RKO (cell line): ENCODE measurements at regions not wholly inside any gene's neighbourhood (a gene's known extent, or its start where the extent isn't known, plus 50 kb on each side); places are given as distances from the start of the nearest gene placed in this dataset.
"Not testable (repeated sequence)": the region's sequence is repeated elsewhere in the genome, so short reads cannot be mapped to it uniquely, and the experiment has no call there.

Source experiments
- DNase-seq: peaks from one replicate; pipeline ENCODE4 v3.0.0-alpha.2; 2016; ENCODE audit warnings: low spot score

DNA sequence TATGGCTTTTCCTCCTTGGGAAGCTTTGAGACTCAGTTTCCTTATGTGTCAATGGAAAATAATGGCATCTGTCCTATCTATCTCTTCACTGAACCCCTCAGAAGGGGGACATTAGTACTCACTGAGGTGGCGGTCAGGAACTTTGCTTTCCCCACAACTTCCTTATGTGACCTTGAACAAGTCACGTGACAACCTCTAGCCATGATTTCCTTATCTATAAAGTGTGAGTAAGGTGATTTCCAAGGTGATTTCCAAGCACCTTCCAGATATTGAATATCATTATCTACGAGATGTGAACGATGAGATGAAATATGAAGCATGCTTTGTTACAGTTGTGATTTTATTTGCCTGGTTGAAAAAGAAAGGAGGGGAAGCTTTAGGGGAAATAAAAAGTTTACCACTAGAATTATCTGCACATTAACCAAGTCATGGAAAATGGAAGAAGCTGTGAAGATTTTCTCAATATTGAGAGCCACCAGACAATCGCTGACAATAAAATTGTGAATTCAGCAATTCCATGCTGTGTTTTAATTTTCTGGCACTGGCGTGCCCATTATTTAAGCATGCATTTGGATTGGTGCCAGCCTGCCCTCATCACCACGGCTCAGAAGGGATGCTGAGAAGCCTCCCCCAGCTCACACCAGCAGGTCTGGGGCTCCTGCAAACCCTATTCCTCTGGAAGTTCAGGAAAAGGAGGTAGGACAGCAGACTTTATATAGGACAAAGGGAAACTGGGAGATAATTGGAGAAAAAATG lies 255.3 kb downstream of the CD83 start:
- no peak for DNase-seq

DNA sequence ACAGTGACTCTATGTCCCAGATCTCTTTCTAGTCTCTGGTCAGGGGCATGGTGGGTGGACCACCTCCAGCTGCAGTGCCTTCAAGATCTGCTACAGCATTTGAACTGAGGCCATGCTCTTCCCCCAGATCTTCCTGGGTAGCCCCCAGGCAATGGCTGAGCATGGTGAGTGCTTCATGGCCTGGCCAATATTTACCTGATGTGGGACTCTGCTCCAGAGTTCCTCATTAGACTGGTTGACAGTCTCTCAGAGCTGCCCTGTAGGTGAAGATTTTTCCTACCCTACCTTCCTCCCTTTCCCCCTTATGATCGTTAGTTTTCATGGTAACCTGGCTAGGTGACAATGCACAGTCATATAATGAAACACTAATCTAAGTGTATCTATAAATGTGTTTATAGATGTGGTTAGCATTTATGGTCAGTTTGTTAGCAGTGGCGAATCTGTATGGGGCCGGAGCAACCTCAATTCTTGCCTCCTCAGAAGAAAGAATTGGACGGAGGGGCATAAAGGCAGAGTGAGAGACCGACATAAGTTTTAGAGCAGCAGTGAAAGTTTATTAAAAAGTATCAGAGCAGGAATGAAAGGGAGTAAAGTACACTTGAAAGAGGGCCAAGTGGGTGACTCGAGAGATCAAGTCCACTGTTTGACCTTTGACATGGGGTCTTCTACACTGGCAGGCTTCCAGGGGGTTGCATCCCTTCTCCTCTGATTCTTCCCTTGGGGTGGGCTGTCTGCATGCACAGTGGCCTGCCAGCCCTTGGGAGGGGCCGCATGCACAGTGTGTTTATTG lies 256.3 kb downstream of the CD83 start:
- DNase-seq = no peak

DNA sequence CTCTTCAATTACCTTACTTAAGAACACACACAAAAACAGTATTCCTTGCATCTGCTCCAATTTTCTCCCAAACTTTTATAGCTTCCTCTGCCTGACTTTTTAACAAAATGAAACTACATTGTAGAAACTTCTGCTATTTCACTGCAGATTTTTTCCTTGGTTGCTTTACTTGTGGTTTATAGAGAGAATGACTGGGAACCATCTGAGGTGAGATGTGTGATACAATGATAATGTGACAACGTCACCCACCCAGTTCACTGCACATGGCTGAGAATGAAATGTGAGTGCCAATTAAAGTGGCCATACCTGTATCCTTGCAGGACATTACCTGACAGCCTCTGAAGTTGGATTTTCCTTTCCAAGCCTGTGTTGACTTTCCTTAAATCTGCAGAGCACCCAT lies 258.4 kb downstream of the CD83 start:
- DNase-seq = no peak

DNA sequence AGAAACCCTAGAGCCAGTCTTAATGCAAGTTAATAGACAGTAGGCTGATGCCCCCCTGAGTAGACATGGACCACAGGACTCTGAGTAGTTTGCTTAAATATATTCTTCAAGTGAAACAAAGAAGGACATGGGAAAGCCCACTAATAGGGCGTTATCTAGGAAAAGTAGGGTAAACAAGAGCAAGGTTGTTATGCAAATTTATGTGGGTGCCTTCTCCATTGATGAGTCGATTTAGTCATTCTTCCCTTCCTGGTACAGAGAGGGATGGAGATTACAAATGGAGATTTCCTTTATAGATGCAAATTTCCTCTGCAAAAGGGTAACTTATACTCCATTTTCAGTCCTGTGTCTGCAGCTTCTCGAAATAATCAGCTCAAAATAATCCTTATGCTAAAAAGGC lies 262.0 kb downstream of the CD83 start:
- DNase-seq = no peak

DNA sequence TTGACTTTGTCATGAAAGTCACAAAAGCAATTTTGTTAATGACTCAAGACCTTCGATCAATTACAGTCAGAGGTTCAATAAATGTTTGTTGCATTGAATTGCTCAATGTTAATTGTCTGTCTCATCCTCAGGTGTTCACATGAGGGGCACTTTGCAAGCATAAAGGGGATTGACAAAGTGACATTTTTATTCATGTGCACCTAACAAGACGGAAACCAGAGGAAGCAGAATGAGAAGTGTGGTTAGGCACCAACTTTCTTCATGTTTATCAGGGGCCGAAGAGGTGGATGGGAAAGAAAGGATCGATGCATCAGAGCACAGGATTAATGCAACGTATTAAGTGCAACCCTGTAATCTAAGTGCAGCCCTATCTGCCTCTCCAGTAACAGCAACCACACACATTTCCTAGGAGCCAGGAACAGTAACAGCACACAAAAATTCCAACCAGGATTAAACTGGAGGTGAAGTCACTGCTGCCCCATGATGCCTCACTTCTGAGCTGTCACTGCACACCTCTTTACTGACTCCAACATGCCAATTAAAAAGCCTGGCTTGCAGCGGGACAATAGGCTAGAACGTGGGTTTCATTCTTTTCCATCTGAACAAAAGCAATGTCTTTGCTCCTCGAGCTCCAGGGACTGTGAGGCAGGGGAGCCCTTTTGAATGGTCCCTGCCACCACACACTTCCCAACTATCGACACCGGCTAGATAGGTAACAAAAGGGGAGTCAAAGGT lies 262.7 kb downstream of the CD83 start:
- no peak for DNase-seq

DNA sequence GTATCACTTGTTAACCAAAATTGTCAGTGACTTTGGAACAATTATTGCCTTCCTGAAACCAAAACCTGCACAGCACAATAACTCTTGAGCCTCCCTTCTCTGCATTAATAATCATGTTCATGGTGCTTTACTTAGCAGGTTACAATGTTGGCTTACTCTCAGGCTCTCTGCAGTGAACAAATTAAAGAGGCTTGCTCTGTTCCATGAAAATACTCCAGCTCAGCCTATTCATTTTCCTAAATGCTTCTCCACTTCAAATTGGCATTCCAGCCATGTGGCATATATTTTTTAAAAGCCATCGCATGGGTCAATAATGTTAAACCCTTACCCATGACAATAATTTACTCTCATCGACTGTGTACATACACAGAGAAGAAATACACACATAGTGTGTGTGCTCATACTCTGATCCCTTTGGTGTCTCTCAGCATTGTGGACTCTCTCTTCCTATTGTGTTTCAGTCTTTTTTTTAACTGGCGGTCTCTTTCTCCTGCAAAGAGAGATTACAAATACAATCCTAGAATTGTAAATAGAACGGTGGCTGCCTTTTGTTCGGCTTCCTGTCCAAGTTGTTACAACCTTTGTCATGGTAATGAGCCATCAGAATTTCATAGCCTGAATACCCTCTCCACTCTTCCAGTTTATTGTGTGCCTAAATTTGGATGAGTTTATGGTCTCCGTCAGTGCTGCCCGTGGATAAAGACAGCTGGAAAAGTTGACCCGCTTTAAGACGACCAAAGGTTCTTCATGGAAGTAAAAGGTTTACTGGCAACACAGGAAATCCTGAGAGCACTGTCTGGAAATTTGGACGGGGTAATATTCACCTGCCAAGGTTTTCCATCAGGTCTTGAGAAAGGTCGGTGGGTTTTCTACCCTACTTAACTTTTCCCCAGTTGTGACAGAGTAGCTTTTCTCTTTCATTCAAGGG lies 263.6 kb downstream of the CD83 start:
- no peak for DNase-seq

DNA sequence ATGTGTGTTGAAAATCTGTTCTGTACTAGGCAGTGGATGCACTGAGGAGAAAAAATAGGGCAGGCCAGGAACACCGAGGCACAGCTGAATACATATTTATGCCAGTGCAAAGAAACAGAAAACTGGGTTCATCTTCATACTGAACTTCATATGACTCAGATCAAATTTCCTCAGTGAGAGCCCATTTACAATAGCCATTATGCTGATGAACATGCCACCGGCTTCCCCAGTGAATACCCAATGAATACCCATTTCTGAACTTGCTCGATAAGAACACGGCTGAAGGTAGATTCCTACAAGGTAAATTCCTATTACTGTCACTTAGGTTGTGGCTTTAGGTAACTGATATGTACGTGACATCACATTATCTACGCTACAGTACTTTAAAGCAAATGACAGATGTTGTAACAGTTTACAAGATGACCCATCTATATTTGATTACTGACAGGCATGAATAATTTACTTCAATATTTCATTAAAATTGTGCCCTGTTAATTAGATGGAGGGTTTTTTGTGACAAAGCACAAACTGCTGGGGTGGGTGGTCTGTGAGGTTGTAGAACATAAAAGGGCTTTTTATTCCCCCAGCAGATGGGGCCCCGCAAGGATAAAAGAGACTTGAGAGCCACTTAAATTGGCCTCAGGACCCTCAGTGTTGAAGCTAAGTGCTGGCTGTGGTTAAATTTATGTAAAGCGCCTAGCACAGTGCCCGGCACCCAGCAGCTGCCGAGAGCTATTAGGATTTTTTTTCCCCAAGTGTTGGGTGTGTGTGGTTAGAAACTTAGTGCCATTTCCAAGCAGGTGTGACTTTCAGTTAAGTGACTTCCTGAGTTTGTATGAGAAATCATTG lies 264.5 kb downstream of the CD83 start:
- DNase-seq = no peak

DNA sequence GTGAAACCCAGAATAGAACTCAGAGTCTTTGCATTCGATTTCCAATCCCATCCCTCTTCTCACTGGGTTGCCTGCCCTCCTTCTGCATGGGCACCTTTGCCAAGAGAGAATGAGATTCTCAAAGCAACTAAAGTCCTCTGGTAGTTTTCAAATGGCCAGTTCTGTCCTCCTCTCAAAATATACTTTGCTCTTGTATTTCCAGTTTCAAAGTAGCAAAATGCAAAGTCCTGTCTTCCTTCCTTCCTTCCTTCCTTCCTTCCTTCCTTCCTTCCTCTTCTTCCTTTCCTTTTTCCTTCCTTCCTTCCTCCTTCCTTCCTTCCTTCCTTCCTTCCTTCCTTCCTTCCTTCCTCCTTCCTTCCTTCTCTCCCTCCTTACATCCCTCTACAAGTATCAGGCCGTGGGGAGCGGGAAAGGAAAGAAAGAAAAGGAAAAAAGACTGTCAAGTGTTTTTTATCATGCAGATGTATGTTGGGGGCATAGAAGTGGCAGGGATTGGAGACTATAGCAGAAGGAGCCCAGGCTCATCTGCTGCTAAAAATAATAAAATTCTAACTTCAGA lies 265.2 kb downstream of the CD83 start:
- DNase-seq = no peak

DNA sequence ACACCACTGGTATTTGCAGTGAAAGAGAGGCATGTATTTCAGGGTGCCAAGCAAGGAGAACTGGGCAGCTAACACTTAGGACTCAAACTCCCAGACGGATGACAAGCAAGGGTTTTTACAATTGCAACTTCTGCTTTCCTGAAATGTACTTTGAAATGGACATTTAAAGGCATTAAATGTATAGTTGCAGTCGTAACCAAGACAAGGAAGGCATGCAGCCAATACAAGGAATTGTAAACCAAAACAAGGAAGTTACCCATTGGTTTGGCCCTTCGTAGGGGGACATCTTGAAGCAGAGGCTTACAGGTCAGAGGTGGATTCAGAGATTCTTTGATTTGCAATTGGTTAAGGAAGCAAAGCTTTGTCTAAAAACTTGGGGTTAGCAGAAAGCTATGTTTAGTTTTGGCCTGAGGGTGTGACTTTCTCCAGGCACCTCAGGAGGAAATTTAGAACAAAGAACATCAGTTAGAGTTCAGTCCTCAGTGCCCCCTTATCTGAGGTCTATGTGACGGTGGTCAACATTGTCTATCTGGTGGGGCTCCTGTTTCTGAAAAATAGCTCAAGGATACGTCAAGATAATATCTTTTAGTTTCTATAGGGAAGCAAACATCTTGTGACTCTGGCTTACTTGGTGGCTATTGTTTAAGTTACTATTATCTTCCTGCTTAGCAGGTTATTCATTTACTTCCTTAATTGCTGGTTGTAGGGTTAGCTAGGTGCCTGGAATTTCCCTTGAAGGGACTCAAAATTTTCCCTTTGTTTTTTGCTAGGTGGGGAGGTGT lies 266.0 kb downstream of the CD83 start:
- DNase-seq = no peak

DNA sequence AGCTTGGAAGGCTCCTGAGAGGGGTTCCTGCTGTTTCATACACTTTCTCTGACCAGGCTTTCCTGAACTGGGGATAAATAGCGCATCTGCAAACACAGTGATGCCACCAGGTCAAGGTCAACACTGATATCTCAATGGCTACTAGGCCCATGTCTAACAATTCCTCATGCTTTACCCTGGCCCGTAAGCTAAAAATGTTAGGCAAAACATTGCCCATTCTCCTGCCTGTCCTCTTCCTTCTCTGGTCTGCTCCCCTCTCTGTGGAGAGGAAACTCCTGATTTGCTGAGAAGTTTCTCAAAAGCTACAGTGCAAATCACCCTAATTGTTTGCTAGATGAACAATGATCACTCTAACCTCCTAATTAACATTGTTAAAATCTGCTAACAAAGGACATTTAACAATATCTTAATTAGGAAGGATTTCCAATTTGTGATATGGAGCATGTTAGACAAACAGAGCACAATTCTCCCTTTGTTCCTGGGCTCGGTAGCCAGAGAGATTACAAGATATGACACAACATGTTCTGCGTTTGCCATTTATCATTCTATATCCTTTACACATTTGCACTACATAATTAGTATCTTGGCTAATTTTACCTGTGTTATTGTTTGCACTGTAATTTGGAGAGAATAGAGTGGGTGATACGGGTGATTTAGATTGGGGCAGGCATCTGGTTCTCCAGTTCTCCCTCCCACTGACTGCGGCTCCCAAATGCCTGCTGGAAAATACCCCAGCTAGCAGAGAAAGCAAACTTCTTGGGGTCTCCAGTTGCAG lies 266.8 kb downstream of the CD83 start:
- no peak for DNase-seq

DNA sequence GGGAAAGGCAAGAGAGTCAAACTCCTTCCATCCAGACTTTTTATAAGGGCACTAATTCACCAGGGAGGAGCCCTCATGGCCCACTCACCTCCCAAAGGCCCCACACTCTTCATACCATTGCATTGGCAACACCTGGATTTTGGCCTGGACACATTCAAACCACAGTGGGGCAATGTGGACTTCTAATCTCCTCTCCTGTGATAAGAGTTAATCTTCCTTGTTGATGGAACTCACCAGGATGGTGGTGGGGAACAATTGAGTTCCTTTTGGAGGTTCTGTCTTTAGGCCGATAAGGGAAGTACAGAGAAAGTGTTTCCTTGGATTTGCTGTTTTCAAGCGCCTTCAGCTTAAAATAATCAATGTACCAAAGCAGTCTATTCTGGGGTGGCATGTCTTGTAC lies 268.7 kb downstream of the CD83 start:
- no peak for DNase-seq

DNA sequence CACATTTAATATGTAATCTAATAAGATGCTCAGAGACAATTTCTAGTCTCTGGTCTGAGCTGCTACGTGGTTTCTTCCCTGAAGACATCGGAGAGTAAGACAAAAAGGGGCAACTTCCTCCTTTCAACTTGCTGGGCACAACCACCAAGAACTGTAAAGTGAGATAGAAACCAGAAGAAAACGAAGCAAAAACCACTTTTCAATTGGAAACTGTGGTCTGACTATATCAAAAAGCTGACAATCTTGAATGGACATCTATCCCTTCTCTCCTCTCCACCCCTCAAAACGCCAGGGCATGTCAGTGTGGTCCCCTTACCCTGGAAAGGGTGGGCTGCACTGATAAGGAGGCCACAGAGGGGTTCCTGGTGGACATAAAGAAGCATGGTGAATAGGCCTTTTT lies 269.1 kb downstream of the CD83 start:
- DNase-seq = no peak

DNA sequence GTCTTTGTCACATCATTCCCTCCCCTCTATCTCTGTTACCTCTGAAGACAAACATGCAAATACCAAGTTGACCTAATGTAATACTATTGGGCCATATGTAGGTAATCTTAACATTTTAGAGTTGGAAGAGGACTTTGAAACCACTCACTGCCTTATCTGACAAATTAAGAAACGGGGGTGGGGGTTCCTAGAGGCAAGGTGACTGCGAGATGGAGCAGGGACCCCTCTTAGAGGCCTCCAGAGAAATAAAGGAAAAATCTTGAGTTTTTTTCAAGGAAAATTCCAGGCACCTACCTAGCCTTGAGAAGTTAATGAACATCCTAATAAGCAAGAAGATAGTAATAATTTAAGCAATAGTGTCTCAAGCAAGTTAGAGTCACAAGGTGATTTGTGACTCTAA lies 270.8 kb downstream of the CD83 start:
- DNase-seq = no peak

DNA sequence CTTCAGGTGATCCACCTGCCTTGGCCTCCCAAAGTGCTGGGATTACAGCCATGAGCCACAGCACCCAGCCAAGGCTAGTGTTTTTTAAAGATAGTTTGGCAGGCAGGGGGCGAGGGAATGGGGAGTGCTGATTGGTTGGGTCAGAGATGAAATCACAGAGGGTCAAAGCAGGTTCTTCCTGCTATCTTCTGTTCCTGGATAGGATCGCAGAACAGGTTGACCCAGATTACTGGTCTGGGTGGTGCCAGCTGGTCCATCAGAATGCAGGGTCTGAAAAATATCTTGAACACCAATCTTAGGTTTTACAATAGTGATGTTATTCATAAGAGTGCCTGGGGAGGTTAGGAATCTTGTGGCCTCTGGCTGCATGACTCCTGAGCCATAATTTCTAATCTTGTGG lies 272.2 kb downstream of the CD83 start:
- not testable (repeated sequence) for DNase-seq

DNA sequence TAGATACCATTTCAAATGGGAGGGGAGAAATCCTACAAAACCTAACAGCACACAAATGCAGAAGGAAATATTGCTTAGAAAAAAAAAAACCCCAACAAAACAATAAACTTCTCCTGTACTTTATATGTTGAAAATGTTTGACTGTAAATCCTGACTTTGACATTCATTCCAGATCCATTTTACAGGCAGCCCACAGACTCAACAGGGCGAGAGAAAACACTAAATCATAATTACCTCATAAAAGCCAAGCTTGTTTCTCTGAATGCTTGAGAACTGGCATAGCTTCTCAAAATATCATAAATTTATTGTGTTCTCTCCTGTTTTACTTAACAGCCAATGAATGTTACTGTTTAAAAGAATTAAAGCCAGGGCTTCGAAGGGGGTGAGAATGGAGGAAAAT lies 273.2 kb downstream of the CD83 start:
- DNase-seq = no peak

DNA sequence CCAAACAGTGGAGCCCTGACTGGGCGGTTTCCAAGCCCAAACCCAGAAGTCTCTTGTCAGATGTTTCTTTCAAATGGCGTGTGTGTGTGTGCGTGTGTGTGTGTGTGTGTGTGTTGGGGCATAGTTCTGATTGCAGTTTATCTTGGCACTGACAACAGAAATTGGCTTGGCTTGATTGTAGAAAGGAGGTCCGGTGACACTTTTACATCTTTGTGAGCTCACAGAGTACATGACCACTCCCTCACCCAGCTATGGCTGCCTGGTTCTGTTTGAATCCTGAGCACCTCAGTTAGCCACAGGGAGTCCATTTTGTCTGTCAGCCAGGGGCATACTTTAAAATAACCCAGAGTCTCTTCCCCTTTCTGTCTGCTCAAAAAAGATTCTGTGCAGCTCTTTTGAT lies 276.3 kb downstream of the CD83 start:
- no peak for DNase-seq

DNA sequence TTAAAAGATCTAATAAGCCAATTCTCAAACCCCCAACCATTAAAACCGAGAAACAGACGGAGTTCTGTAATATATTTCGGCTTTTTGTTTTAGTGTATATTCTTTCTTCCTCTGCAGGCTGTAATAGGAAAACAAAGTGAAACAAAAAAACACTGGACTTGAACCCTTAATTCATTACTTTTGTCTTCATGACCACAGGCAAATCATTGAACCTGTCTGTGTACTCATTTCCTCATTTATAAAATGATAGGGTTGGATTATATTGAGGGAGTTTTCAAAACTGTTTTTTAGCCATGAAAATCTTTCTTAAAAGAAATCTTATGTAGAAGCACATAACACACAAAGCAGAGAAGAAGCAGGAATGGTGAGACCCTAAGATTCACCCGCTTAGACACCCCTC lies 278.8 kb downstream of the CD83 start:
- DNase-seq = no peak

DNA sequence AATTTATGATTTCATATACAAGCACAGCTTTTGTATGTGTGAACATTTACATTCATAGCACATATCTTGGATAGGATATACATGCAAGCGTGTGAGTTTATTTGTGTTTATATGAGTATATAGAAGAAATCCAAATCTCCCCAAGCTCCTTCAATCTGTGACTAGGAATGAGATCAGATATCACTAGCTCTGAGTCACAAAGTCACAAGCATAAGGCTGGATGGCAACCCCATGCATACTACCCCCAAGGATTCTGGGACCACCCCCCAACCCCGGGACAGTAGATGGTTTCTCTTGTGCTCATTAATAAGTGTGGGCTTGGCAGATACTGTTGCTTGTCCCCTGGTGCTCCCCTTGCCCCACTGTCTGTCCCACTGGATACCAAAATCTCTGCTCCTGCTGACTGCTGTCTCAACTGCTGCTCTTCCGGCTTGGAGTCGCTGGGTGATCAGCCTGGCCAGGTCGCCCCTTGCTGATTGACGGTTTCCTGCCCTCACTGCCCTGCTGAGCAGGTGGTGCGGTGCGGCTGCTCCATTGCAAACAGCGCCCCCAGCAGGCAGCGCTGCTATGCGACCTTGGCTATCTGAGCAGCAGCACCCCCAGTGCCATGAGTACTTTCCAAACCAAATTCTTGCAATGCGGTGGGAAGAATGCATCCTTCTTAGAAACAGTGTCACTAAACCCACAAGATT lies 279.4 kb downstream of the CD83 start:
- no peak for DNase-seq
